ENCODE measurements at regions not wholly inside any gene's neighbourhood (a gene's known extent, or its start where the extent isn't known, plus 50 kb on each side); places are given as distances from the start of the nearest gene placed in this dataset.
"Not testable (repeated sequence)": the region's sequence is repeated elsewhere in the genome, so short reads cannot be mapped to it uniquely, and the experiment has no call there.

DNA sequence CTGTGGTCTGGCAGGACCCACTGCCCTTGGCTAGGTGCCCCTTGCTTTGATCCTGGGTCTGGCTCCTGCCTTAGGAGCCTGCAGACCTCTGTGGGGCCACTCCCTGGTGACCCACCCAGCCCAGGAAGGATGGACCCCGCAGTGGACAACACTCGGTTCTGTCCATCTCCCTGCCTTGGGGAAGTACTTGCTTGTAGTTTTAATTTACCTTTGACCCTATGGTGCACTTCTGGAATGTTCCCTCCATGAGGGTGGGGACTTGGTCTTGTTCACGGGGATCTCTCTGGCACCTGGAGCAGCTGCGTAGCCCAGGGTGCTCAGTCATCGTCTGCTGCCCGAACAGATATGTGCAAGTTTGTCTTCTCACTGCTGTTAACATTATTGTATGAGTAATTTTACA is 171.3 kb downstream of the TRIM43 start:
- TF ChIP-seq, protein P1, sequence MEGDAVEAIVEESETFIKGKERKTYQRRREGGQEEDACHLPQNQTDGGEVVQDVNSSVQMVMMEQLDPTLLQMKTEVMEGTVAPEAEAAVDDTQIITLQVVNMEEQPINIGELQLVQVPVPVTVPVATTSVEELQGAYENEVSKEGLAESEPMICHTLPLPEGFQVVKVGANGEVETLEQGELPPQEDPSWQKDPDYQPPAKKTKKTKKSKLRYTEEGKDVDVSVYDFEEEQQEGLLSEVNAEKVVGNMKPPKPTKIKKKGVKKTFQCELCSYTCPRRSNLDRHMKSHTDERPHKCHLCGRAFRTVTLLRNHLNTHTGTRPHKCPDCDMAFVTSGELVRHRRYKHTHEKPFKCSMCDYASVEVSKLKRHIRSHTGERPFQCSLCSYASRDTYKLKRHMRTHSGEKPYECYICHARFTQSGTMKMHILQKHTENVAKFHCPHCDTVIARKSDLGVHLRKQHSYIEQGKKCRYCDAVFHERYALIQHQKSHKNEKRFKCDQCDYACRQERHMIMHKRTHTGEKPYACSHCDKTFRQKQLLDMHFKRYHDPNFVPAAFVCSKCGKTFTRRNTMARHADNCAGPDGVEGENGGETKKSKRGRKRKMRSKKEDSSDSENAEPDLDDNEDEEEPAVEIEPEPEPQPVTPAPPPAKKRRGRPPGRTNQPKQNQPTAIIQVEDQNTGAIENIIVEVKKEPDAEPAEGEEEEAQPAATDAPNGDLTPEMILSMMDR (IDR thresholded peaks at IDR 0.05), result not testable (repeated sequence)
- TF ChIP-seq EZH2 (IDR thresholded peaks at IDR 0.05; ENCODE audit: borderline replicate concordance, insufficient read depth, low read depth, low read length, poor library complexity, severe bottlenecking), result not testable (repeated sequence)
